H1 (cell line): ENCODE measurements at regions not wholly inside any gene's neighbourhood (a gene's known extent, or its start where the extent isn't known, plus 50 kb on each side); places are given as distances from the start of the nearest gene placed in this dataset.

Source experiments
- CTCF ChIP-seq, 3 experiments: IDR thresholded peaks; 1 replicate in 2 of 3; 2 replicates in 1 of 3; pipeline versions ENCODE4 v1.5.1 to v1.6.1; 2011; ENCODE audit warnings: low read length in 3 of 3, mild to moderate bottlenecking in 3 of 3, inconsistent platforms in 2 of 3, low read depth in 1 of 3, moderate library complexity in 1 of 3; ENCODE audit not compliant: insufficient read depth in 1 of 3; ENCODE audit errors: control extremely low read depth in 1 of 3
- NRF1 ChIP-seq: IDR thresholded peaks from 2 replicates; pipeline ENCODE4 v1.6.1; 2011; ENCODE audit warnings: mild to moderate bottlenecking, low read depth, low read length, improper control_type of control experiment
- POLR2AphosphoS5 ChIP-seq: IDR thresholded peaks from 2 replicates; pipeline ENCODE4 v1.6.1; 2011; ENCODE audit warnings: low read depth, low read length
- SIN3A ChIP-seq, 2 experiments: IDR thresholded peaks in 1 of 2; conservative IDR thresholded peaks in 1 of 2; 2 replicates each; pipeline ENCODE4 v1.6.1; 2011 to 2012; ENCODE audit warnings: low read length in 2 of 2, improper control_type of control experiment in 1 of 2, low read depth in 1 of 2, mild to moderate bottlenecking in 1 of 2
- SP1 ChIP-seq: IDR thresholded peaks from 2 replicates; pipeline ENCODE4 v1.6.1; 2011; ENCODE audit warnings: low read depth, low read length
- USF2 ChIP-seq: IDR thresholded peaks from 2 replicates; pipeline ENCODE4 v1.6.1; 2011; ENCODE audit warnings: low read length, improper control_type of control experiment

- TF ChIP-seq USF2 (no peak), NRF1 (no peak), SIN3A (conservative IDR thresholded peaks at IDR 0.05 in 1 of 2, IDR thresholded peaks at IDR 0.05 in 1 of 2; ENCODE audit: low read depth in 1 of 2, low read length in 2 of 2) (no peak), SP1 (no peak), POLR2AphosphoS5 (no peak), CTCF (IDR thresholded peaks at IDR 0.05; ENCODE audit: control extremely low read depth in 1 of 3, insufficient read depth in 1 of 3, low read depth in 1 of 3, low read length in 3 of 3) (no peak)
Observed at GRCh38 chr6:155996151-155996550, 540.5 kb upstream of the NOX3 start.
